Kidney glomerular epithelial cell (primary cell): ENCODE measurements at regions not wholly inside any gene's neighbourhood (a gene's known extent, or its start where the extent isn't known, plus 50 kb on each side); places are given as distances from the start of the nearest gene placed in this dataset.
"Not testable (repeated sequence)": the region's sequence is repeated elsewhere in the genome, so short reads cannot be mapped to it uniquely, and the experiment has no call there.

Experiments
- DNase-seq: peaks from one replicate; lab custom pipeline; 2025; lab: John Stamatoyannopoulos, UW

- no peak for DNase-seq
Measured at GRCh38 chr5:67984546-67984945, 231.0 kb upstream of the PIK3R1 start.

GRCh38 chr5:67983251-67984110, 232.1 kb upstream of the PIK3R1 start:
- peak; percentile 28 for DNase-seq

GRCh38 chr5:67982160-67982559, 233.4 kb upstream of the PIK3R1 start:
- DNase-seq, result not testable (repeated sequence)

- no peak for DNase-seq
Measured at GRCh38 chr5:67978171-67978570, 237.4 kb upstream of the PIK3R1 start.

- DNase-seq, result no peak
Measured at GRCh38 chr5:67976891-67977601, 238.5 kb upstream of the PIK3R1 start.

GRCh38 chr5:67976181-67976580, 239.4 kb upstream of the PIK3R1 start:
- no peak for DNase-seq

GRCh38 chr5:67974471-67974870, 241.1 kb upstream of the PIK3R1 start:
- no peak for DNase-seq

- no peak for DNase-seq
Measured at GRCh38 chr5:67974054-67974453, 241.5 kb upstream of the PIK3R1 start.

- DNase-seq, result no peak
Measured at GRCh38 chr5:67971971-67972821, 243.4 kb upstream of the PIK3R1 start.

GRCh38 chr5:67971223-67971830, 244.2 kb upstream of the PIK3R1 start:
- no peak for DNase-seq

GRCh38 chr5:67969631-67970030, 245.9 kb upstream of the PIK3R1 start:
- DNase-seq, result no peak

GRCh38 chr5:67969176-67969575, 246.4 kb upstream of the PIK3R1 start:
- no peak for DNase-seq

GRCh38 chr5:67966712-67967111, 248.8 kb upstream of the PIK3R1 start:
- DNase-seq, result no peak

- DNase-seq, result no peak
Measured at GRCh38 chr5:67964619-67965018, 250.9 kb upstream of the PIK3R1 start.

GRCh38 chr5:67963789-67964519, 251.6 kb upstream of the PIK3R1 start:
- no peak for DNase-seq

- no peak for DNase-seq
Measured at GRCh38 chr5:67960939-67961338, 254.6 kb upstream of the PIK3R1 start.

GRCh38 chr5:67957374-67957773, 258.2 kb upstream of the PIK3R1 start:
- no peak for DNase-seq

GRCh38 chr5:67954351-67954750, 261.2 kb upstream of the PIK3R1 start:
- DNase-seq, result no peak

- DNase-seq, result no peak
Measured at GRCh38 chr5:67942421-67942820, 273.1 kb upstream of the PIK3R1 start.

- DNase-seq, result no peak
Measured at GRCh38 chr5:67941614-67942401, 273.7 kb upstream of the PIK3R1 start.
